ENCODE measurements at regions not wholly inside any gene's neighbourhood (a gene's known extent, or its start where the extent isn't known, plus 50 kb on each side); places are given as distances from the start of the nearest gene placed in this dataset.
A peak's percentile ranks its signal among the peaks of the same experiment; 100 is the strongest.
"Not testable (repeated sequence)": the region's sequence is repeated elsewhere in the genome, so short reads cannot be mapped to it uniquely, and the experiment has no call there.

- no peak for DNase-seq (ENCODE audit: low spot score)
Measured at GRCh38 chrX:115702982-115703381, 142.0 kb downstream of the PLS3 start.

- DNase-seq (ENCODE audit: low spot score): peak; percentile 14
Measured at GRCh38 chrX:115709039-115709438, 148.1 kb downstream of the PLS3 start.

GRCh38 chrX:115712484-115712883 lies 151.5 kb downstream of the PLS3 start:
- no peak for DNase-seq (ENCODE audit: low spot score)

- DNase-seq (ENCODE audit: low spot score): no peak
Measured at GRCh38 chrX:115713460-115713859, 152.5 kb downstream of the PLS3 start.

GRCh38 chrX:115719171-115719570 lies 158.2 kb downstream of the PLS3 start:
- DNase-seq (ENCODE audit: low spot score): no peak

- not testable (repeated sequence) for DNase-seq (ENCODE audit: low spot score)
Measured at GRCh38 chrX:115722724-115723433, 161.9 kb downstream of the PLS3 start.

GRCh38 chrX:115725370-115725769 lies 164.4 kb downstream of the PLS3 start:
- not testable (repeated sequence) for DNase-seq (ENCODE audit: low spot score)

- not testable (repeated sequence) for DNase-seq (ENCODE audit: low spot score)
Measured at GRCh38 chrX:115727792-115728732, 167.1 kb downstream of the PLS3 start.

GRCh38 chrX:115732530-115732929 lies 171.6 kb downstream of the PLS3 start:
- not testable (repeated sequence) for DNase-seq (ENCODE audit: low spot score)

- DNase-seq (ENCODE audit: low spot score): not testable (repeated sequence)
Measured at GRCh38 chrX:115735269-115735668, 174.3 kb downstream of the PLS3 start.
